ENCODE measurements at regions not wholly inside any gene's neighbourhood (a gene's known extent, or its start where the extent isn't known, plus 50 kb on each side); places are given as distances from the start of the nearest gene placed in this dataset.

- ATAC-seq (no peak), FAIRE-seq (no peak), DNase-seq (ENCODE audit: extremely low read depth in 1 of 4, low spot score in 3 of 4) (no peak)
- Histone ChIP-seq H3K9me1 (ENCODE audit: control insufficient read depth, insufficient read depth, low read length) (peaks cover 2% of the 10 kb centered on the region), H3K4me2 (ENCODE audit: insufficient read depth, low read length) (no peak overlapping the region), H3K9ac (ENCODE audit: insufficient read depth in 1 of 2, low read depth in 2 of 2, low read length in 2 of 2) (no peak overlapping the region), H3K36me3 (ENCODE audit: control insufficient read depth, insufficient read depth, low read length) (no peaks in the 10 kb centered on the region), H3K27me3 (ENCODE audit: control insufficient read depth in 2 of 2, insufficient read depth in 2 of 2, low read length in 2 of 2) (peaks cover 22 to 45% of the 10 kb centered on the region in 2 experiments), H3K9me3 (replicated peaks; ENCODE audit: control insufficient read depth, insufficient read depth, low read depth, low read length) (no peaks in the 10 kb centered on the region), H3K4me1 (replicated peaks in 1 of 2; ENCODE audit: control insufficient read depth in 2 of 2, insufficient read depth in 2 of 2, low read length in 2 of 2) (no peaks in the 10 kb centered on the region), H3K79me2 (ENCODE audit: control insufficient read depth, insufficient read depth, low read length) (no peaks in the 10 kb centered on the region), H2AFZ (ENCODE audit: low read depth, low read length) (no peak overlapping the region), H3K27ac (ENCODE audit: extremely low read depth, low read depth, low read length) (no peak overlapping the region), H4K20me1 (replicated peaks; ENCODE audit: control insufficient read depth, insufficient read depth, low read length) (peaks cover 32% of the 10 kb centered on the region), H3K4me3 (no peak overlapping the region)
- WGBS (ENCODE audit: insufficient coverage, low coverage, missing lambda C conversion rate) = under 1% methylated on average over 6 of the region's 6 CpGs
- no TSS peak for BruUV-seq (replicated peaks)
- intact Hi-C loops (cut with micrococcal nuclease) (loop anchor here (2.0 to 10.0 kb wide), 3 partner anchors 73 to 528 kb away; no protein-coding TSS in a partner anchor), in situ Hi-C loops (cut with MboI) (no loop called here)
- POLR2A ChIA-PET = interaction anchor here (0.5 to 2.5 kb wide), 11 partner anchors 8 to 833 kb away, joined by 3 to 18 read pairs (median 3); no protein-coding TSS in a partner anchor
- CTCF ChIA-PET (ENCODE audit: low intra/inter-chr PET ratio) = interaction anchor here (1.0 to 3.7 kb wide), 4 partner anchors 15 to 319 kb away, joined by 4 to 16 read pairs (median 8); no protein-coding TSS in a partner anchor
- TF ChIP-seq ZBTB49 (CRISPR knock-in tag; IDR thresholded peaks at IDR 0.05; ENCODE audit: borderline replicate concordance) (no peak), ZBTB11 (CRISPR knock-in tag; IDR thresholded peaks at IDR 0.05) (0 out of 6 replicates have a peak, but pooled peaks of 1 of the 3 experiments have one; percentile 28), ZKSCAN3 (CRISPR knock-in tag; IDR thresholded peaks at IDR 0.05) (0 out of 2 replicates have a peak, but pooled peaks have one; percentile 37), HIVEP1 (CRISPR knock-in tag; IDR thresholded peaks at IDR 0.05) (0 out of 2 replicates have a peak, but pooled peaks have one; percentile 67), MCM5 (IDR thresholded peaks at IDR 0.05; ENCODE audit: low read depth) (no peak), HDAC8 (tag; IDR thresholded peaks at IDR 0.05) (no peak), ZNF354B (CRISPR knock-in tag; IDR thresholded peaks at IDR 0.05) (no peak), ZNF695 (CRISPR knock-in tag; IDR thresholded peaks at IDR 0.05) (0 out of 2 replicates have a peak, but pooled peaks have one; percentile 27), TEAD4 (IDR thresholded peaks at IDR 0.05; ENCODE audit: low read length) (no peak), TEAD4 (CRISPR knock-in tag; IDR thresholded peaks at IDR 0.05; ENCODE audit: borderline replicate concordance) (0 out of 2 replicates have a peak, but pooled peaks have one; percentile 60), PRMT5 (CRISPR knock-in tag; IDR thresholded peaks at IDR 0.05) (peak; percentile 57; the same call in 1 of the 2 replicates), JUNB (CRISPR knock-in tag; conservative IDR thresholded peaks at IDR 0.05) (0 out of 2 replicates have a peak, but pooled peaks have one; percentile 21), E2F3 (CRISPR knock-in tag; IDR thresholded peaks at IDR 0.05) (no peak), ZNF639 (CRISPR knock-in tag; conservative IDR thresholded peaks at IDR 0.05 in 1 of 2, IDR thresholded peaks at IDR 0.05 in 1 of 2) (0 out of 4 replicates have a peak, but pooled peaks of 1 of the 2 experiments have one; percentile 7)
These were observed 79.0 kb downstream of the ZNF280B start for GRCh38 chr22:22429369-22430108.
